Smooth muscle cell of the brain vasculature (primary cell): ENCODE measurements at regions not wholly inside any gene's neighbourhood (a gene's known extent, or its start where the extent isn't known, plus 50 kb on each side); places are given as distances from the start of the nearest gene placed in this dataset.

Experiments used
- DNase-seq: peaks from one replicate; pipeline ENCODE4 v3.0.0-alpha.2; 2012; ENCODE audit warnings: low read depth, low spot score

DNA sequence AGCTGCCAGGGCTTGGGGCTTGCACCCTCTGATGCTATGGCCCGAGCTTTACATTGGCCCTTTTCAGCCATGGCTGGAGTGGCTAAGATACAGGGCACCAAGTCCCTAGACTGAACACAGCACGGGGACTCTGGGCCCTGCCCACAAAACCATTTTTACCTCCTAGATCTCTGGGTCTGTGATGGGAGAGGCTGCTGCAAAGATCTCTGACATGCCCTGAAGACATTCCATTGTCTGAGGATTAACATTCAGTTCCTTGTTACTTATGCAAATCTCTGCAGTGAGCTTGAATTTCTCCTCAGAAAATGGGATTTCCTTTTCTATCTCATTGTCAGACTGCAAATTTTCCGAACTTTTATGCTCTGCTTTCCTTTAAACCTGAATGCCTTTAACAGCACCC is 337.0 kb upstream of the SMC2 start:
- DNase-seq = no peak

DNA sequence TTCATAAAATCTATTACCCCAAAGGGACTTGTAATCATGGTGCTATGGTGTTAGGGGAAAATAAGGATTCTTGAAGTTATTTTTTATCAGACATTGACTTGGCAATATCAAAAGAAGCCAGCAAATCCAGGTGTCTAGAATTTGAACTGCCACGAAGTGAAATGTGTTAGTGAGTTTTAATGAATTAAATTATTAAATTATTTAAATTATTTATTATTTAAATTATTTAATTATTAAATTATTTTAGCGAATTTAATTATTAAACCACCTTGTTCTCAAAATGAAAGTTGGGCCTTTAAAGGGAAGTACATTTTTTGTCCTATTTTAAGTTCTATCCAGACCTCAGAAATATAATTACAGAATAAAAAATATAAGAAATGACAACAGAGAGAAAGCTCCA is 332.6 kb upstream of the SMC2 start:
- DNase-seq = no peak

DNA sequence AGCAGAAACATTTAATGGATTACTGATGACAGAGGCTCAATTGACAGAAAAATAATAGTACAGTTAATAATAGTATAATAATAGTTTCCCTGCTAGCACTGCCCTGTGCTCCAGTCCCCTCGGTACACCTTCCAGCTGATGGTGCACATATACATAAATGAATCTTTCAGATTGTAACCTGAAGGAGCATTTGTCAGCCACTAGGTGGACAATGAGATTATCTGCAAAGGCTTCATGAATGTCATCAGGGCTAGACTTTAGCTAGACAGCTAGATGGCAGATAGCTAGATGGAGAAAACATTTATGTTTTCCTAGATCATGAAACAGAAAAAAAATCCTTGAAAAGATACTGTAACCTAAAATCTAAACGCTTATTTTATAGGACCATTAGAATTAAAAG is 304.4 kb upstream of the SMC2 start:
- DNase-seq = no peak

DNA sequence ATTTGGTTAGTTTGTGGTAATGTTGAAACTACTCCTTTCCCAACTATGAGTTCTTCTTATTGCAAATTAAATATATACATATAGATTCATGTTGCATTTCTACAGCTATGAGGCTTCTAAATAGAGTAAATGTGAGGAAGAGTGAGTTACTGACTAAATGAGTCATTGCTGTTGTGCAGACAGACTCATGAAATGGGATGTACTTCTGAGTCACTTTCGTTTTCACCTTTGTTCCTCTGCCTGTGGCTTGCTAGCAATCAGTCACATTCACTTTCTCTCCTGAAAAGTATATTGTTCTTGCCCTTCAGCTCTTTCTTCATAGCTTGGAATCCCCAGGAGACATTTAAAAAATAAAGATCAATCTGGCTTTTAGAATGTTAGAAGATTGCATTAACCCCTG is 295.5 kb upstream of the SMC2 start:
- peak; percentile 3 for DNase-seq

DNA sequence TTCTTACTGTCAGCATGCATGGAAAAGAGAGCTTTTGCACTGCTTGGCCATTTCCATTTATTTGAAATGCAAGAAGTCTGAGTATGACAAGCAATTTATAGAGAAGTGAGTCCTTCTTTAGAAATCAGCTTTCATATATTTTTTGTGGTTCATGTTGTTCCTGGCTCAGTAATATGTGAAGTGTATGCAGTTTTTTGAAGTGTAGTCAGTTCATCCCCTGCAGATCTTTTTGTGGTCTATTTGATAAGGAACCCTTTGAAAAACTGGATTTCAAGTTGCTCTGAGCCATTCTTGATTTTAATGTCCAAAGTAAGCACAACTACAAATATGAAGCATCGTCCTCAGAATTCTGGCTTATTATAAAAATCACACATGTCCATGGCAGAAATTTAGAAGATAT is 294.1 kb upstream of the SMC2 start:
- no peak for DNase-seq

DNA sequence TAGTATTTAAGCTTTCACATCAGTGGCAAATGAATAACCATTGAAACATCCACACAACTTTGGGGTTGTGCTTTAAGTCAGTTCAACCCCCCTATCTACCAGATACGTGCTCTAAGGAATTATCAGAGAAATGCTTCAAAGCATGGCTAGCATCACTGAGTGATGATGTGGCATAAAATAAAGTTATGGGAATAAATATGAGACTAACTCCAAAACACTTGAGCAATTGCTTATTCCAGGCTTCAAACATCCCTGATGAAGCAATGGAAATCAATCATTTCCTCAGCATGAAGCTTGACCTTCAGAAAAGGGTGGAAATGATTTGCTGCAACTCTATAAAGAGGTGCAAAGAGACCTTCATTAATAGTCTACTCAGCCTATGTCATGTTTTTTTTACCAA is 292.0 kb upstream of the SMC2 start:
- no peak for DNase-seq

DNA sequence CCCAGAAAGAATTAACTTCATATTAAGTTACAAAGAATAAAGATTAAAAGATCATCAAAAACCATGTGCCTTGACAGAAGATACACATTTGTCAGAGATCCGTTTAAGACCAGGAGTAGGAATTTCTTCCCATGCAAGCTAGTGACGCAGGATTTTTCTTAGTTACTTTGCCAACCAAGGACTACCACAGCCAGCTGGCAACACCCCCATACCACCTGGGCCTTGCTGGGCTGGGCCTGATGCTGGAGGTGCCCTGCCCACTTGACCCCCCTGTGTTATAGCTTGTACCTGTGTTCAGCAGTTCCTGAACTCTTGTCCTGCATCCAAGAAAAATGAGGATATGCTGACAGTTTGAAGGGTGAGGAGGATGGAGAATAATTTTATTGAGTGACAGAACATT is 290.9 kb upstream of the SMC2 start:
- no peak for DNase-seq

DNA sequence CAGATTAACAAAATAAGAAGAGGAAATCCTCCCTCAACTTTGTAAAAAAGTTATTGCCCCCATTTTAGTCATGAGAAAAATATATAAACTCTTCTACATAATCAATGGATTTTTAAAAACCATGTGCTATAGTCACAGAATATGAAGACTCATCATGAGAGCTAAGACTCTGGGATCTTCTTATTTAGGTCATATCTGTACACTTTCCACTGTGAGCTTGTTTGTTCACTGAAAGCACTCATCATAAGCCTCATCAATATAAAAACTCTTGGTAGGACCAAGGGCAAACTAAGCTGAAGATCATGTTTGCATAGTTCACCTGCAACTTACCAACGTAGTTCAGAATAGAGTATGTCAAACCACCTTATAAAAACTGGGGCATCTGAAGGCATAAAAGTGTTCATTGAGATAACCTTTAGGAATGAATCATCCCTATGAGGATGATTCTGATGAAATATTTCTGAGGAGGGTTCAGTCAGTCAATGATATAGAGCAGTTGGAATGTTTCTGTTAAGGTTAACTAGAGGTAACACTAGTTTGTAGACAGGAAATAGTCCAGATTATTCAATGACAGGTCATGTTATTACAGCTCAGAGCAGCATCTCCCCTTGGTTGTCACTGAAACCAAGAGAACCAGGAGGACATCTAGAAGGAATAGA is 289.9 kb upstream of the SMC2 start:
- no peak for DNase-seq

DNA sequence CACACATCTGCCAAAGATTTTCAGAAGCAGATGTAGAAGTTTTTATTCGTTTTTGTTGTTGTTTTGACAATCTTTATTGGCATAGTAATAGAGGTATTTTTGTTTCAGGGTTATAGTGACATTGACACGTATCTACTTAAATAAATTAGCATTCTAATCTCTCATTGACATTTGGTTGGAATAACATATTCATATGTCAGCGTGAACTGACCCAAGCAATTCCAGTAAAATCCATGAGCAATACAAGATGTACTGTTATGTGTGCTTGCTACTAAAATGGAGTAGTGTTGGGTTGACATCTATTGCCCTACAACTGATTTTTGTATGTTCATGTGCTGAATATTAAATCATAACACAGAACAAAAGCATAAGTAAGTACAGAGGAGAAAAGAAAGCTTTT is 284.4 kb upstream of the SMC2 start:
- no peak for DNase-seq

DNA sequence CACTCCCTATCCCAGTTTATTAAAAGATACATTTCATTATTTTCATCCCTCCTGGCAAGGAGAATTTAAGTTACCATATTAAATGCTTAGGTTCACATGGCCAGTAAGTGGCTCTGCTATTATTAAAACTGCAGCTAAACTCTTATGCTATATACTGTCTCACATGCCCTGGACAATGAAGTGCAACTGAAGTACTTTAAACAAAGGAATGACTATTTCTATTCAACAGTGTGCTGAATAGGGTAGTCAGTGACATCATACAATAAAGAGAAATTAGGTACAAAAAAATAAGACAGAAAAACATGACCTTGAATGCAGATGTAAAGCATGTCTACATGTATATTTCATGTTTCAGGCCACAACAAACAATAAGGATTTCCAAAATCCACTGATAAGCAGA is 282.6 kb upstream of the SMC2 start:
- DNase-seq = no peak

DNA sequence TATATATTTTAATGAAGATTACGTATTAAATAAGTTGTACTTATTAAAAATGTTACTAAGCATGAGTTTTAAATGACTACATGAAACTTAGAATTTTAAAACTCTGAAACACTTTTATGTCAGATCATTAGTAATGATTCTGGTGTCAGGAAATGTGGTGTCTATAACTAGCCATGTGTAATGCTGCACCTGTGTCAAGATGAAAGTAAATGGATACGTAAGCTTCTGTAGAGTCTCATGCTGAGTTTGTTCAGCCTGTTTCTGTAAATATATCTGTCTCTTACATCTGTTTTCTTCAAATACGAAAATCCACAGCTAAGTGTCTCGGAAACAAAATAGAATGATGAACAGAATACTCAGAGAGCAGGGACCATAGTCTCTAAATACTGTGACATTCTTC is 278.0 kb upstream of the SMC2 start:
- no peak for DNase-seq

DNA sequence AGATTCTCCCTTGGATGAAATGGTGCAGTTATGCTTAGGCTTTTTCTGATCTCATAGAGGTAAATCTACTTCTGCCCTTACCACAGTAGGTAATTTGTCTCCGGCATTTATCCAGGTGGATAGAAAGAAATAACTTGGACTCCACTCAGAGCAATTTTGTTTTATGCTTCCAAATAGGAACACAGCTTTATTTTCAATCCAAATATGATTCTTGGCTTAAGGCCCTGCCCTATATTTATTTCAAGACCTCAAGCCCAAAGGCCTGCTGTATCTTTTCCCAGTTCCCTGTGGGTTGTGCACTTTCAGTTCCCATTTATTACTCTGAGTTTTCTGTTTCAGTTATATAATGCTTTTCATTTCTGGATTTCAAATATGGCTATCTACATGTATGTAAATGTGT is 274.2 kb upstream of the SMC2 start:
- DNase-seq = peak; percentile 4

DNA sequence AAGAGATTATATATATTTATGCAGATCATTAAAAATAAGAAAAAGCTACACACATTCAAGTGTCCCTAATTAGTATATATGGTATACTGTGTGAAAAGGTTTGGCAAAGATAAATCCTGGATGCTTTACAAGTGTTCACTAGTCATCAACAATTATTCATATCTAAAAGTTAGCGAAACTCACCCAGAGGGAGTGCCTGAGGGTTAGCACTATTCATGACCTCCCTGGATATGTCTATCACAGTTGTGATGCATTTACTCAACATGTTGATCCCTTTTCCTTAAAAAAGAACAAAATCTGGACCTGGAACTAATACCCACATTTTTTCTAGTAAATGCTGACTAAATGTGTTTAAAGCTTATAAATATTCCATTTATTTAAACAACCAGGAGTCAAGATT is 273.0 kb upstream of the SMC2 start:
- no peak for DNase-seq

DNA sequence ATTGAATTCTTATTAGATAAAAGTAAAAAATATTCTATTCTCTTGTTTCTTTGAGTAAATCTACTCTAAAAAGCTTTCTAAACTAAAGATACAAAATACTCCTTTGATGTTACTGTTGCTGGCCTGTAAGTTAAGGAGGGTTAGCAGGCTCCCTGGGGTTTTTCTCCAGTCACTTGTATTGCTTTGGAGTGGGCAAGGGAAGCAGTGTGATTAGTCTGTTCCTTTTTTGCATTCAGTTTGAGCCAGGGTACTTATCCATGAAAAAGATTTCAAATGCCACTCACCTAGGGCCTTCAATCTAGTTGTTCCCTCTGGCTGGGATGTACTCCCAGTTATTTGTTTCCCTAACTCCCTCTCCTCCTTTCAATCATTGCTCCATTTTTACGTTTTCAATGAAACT is 256.2 kb upstream of the SMC2 start:
- DNase-seq = no peak

DNA sequence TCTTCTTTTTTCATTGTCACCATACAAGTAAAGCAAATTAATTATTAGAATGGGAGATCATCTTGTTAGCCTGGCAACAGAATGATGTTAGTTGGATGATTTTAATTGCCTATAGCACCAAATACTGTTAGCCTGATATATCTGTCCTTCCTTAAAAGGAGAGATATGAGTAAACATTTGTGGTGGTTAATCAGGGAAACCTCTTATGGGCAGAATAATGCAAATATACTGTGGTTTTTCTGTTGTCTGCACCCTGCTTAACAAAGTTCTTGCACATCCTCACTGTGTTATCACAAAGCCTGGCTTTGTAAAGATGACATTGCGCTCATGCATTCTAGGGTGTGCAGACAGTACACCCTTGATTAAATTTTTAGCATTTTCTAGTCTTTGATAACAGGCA is 254.9 kb upstream of the SMC2 start:
- no peak for DNase-seq

DNA sequence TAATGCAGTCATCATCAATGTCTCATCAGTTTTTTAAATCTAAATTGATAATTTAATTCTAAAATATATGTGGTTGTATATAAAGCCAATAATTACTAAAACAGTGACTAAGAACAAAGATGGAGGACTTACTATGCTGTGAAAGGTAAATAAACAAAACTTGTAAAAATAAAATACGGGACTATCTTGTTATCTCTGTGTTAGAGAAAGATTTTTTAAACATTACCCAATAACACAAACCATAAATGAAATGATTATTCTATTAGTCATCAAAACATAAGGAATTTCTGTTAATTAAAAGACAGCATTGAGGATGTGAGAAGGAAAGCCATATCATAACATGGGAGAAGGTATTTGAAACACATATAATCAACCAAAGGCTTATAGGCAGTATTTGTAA is 226.2 kb upstream of the SMC2 start:
- no peak for DNase-seq

DNA sequence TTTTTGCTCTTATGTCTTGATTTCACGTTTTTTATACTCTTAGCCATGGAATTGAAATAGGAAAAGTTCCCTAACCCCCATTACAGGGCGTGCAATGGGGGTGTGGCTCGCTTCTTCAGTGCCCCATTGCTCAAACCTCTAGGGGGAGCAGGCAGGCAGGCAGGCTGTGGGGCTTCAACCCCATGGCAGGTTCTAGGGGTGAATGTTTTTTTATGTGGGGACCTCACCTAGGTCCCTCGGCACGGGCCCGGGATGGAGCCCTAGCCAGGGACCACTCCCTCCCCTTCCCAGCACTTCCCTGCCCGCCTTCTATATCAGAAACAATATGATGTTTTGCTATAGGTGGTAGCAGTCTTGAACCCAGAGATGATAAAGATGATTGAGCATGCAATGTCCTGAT is 221.3 kb upstream of the SMC2 start:
- no peak for DNase-seq

DNA sequence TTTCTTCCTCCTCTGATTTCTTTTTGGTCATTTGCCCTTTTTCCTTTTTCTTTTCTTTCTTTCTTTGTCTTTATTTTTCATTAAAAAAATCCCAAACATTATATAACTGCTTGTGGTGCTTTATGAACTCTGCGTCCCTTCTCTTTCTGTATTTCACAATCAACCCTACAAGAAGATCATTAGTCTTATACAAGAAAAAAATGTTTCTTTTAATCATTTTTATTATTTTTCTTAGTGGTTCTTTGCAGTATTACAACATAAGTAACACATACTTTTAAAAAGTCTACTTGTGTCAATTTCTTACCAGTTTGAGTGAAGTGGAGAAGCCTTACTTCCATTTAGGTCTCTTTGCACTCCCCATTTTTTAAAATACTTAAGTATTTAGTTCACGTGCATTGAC is 212.7 kb upstream of the SMC2 start:
- DNase-seq = no peak

DNA sequence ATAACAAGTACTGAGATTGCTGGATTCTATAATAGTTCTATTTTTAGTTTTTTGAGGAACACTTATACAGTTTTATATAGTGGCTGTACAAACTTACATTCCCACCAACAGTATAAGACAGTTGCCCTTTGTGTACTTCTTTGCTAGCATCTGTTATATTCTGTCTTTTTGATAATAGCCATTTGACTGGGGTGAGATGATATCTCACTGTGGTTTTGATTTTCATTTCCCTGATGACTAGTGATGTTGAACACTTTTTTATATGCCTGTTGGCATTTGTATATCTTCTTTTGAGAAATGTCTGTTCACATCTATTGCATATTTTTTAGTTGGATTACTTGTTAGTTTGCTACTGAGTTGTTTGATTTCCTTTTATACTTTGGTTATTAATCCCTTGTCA is 204.1 kb upstream of the SMC2 start:
- no peak for DNase-seq

DNA sequence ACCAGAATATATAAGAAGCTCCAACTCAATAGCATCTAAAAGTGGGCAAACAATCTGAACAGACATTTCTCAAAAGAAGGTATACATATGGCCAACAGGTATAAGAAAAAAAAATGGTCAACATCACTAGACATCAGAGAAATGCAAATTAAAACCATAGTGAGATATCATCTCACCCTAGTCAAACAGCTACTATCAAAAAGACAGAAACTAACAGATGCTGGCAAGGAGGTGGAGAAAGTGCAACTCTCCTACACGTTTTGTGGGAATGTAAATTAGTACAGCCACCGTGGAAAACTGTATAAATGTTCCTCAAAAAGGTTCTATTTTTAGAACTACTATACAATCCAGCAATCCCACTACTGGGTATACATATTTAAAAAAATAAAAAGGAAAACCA is 199.9 kb upstream of the SMC2 start:
- no peak for DNase-seq

DNA sequence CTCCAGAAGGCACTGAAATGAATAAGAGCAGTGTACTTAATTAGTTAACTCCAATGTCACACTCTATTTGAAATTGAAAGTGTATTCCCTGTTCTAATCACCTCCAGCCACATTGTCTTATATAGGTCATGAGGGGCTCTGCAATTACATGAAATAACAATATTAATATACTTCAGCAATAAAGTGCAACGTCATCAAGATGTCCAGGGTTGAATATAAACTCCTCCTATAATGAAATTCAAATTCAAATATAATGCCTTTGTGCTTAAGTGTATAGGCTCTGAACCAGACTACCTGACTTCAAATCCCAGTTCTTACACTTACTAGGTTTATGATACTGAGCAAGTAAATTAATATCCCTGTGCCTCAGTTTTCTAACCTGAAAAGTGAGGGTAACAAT is 195.6 kb upstream of the SMC2 start:
- DNase-seq = no peak

DNA sequence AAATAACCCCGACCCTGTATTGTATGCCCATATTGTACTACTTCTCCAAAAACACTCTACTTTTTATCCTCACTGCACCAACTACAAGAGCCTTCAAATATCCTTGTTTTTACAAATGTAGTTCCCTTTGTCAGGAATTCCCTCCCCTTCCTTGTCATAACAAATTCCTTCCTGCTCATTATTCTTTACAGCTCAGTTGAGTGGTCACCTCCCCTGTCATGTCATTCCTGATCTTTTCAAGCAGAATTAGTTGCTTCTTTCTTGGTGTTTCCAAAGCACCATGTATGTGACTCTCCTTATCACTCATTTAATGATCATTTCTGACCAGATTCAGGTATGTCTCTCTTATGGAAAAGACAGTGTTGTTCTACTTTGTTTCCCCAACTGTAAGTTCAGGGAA is 194.2 kb upstream of the SMC2 start:
- DNase-seq = no peak

DNA sequence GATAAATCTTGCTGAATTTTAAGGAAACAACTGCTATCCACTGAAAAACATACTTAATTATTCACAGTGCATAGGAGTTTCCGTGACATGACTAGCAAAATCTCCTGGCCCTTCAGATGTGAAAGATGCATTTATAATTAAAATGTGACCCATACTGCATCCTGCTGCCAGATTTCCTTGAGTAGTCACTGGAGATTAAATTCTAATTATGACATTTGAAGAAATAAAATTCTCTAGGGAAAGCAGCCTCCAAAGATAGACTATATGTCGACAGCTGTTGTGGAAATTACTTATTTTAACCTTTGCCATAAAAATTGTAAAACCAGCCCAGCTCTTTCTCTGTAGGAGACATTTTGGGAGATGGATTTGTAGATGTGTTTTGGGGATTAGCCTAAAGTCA is 193.6 kb upstream of the SMC2 start:
- no peak for DNase-seq

DNA sequence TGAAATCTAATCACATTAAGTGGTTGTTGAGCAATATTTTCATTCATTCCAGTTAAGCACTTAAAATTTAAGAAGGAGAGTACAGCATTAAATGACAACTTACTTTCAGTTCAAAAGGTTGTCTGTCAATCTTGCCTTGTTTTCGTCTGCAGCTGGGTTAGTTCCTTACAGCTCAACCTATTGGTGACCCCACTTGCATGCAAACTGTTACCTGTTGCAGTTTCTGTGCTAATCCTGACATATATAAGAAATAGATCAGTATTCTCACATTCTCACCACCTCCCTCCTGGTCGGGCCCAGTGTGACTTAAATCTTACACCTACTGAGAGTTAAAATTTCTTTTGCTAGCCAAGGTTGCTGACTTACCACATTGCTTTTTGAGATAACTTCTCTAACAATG is 191.8 kb upstream of the SMC2 start:
- no peak for DNase-seq

DNA sequence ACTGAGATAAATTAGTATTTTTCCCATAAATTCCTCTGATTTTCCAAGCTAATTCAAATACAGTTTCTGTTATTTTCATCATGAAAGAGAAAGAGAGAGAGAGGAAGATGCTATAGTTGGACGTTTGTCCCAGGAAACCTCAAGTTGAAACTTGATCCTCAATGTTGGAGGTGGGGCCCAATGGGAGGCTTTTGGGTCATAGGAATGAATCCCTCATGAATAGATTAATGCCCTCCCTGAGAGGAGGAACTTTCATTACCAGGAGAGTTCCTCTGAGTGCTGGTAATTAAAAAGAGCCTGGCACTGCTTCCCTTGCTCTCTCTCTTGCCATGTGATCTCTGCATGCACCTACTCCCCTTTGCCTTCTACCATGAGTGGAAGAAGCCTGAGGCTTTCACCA is 189.9 kb upstream of the SMC2 start:
- no peak for DNase-seq
